DOHH2 (cell line): ENCODE measurements at regions not wholly inside any gene's neighbourhood (a gene's known extent, or its start where the extent isn't known, plus 50 kb on each side); places are given as distances from the start of the nearest gene placed in this dataset.

Experiments
- CTCF ChIP-seq: fragments of 200-600 bp; sonication (generic); IDR thresholded peaks from one replicate; pipeline ENCODE4 v1.5.1; 2014; ENCODE audit warnings: antibody characterized with exemption, mild to moderate bottlenecking, low read depth, low read length; ENCODE audit not compliant: poor library complexity, severe bottlenecking
- EZH2phosphoT487 ChIP-seq: fragments of 200-600 bp; sonication (generic); IDR thresholded peaks from 2 replicates; pipeline ENCODE4 v1.6.1; 2017; ENCODE audit warnings: borderline replicate concordance, mild to moderate bottlenecking, antibody characterized with exemption, low read length, moderate library complexity, mixed read lengths

- TF ChIP-seq CTCF: no peak
- no peak for TF ChIP-seq EZH2phosphoT487
Measured at GRCh38 chr6:167212713-167213005, 54.9 kb upstream of the GPR31 start.
